ENCODE measurements at regions not wholly inside any gene's neighbourhood (a gene's known extent, or its start where the extent isn't known, plus 50 kb on each side); places are given as distances from the start of the nearest gene placed in this dataset.
A peak's percentile ranks its signal among the peaks of the same experiment; 100 is the strongest.

GRCh38 chr3:177827511-177828207 lies 630.4 kb upstream of the TBL1XR1 start (continued):
- TF ChIP-seq, protein P1, sequence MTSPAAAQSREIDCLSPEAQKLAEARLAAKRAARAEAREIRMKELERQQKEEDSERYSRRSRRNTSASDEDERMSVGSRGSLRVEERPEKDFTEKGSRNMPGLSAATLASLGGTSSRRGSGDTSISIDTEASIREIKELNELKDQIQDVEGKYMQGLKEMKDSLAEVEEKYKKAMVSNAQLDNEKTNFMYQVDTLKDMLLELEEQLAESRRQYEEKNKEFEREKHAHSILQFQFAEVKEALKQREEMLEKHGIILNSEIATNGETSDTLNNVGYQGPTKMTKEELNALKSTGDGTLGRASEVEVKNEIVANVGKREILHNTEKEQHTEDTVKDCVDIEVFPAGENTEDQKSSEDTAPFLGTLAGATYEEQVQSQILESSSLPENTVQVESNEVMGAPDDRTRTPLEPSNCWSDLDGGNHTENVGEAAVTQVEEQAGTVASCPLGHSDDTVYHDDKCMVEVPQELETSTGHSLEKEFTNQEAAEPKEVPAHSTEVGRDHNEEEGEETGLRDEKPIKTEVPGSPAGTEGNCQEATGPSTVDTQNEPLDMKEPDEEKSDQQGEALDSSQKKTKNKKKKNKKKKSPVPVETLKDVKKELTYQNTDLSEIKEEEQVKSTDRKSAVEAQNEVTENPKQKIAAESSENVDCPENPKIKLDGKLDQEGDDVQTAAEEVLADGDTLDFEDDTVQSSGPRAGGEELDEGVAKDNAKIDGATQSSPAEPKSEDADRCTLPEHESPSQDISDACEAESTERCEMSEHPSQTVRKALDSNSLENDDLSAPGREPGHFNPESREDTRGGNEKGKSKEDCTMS (CRISPR knock-in tag; conservative IDR thresholded peaks at IDR 0.05): no peak
- TF ChIP-seq SRY (CRISPR knock-in tag; IDR thresholded peaks at IDR 0.05) (no peak), MAF1 (CRISPR knock-in tag; IDR thresholded peaks at IDR 0.05; ENCODE audit: borderline replicate concordance) (no peak), KLF9 (CRISPR knock-in tag; IDR thresholded peaks at IDR 0.05; ENCODE audit: low read depth) (no peak), PPARG (CRISPR knock-in tag; conservative IDR thresholded peaks at IDR 0.05) (peak; percentile 57; the same call in 1 of the 2 replicates), HMGA1 (CRISPR knock-in tag; conservative IDR thresholded peaks at IDR 0.05) (no peak), SMYD3 (CRISPR knock-in tag; IDR thresholded peaks at IDR 0.05) (no peak), SP140L (CRISPR knock-in tag; IDR thresholded peaks at IDR 0.05; ENCODE audit: borderline replicate concordance) (no peak), ZNF891 (CRISPR knock-in tag; IDR thresholded peaks at IDR 0.05) (no peak), ZFY (CRISPR knock-in tag; IDR thresholded peaks at IDR 0.05) (no peak; the same call in 1 of the 2 replicates), ZNF138 (CRISPR knock-in tag; IDR thresholded peaks at IDR 0.05; ENCODE audit: low read depth) (no peak), ZFP90 (CRISPR knock-in tag; IDR thresholded peaks at IDR 0.05; ENCODE audit: borderline replicate concordance) (peak; percentile 44; the same call in 1 of the 2 replicates), SOX5 (CRISPR knock-in tag; IDR thresholded peaks at IDR 0.05; ENCODE audit: borderline replicate concordance) (peak; percentile 82), ZNF354B (CRISPR knock-in tag; IDR thresholded peaks at IDR 0.05) (no peak), TFDP1 (CRISPR knock-in tag; IDR thresholded peaks at IDR 0.05; ENCODE audit: borderline replicate concordance) (no peak), ZMYM4 (CRISPR knock-in tag; IDR thresholded peaks at IDR 0.05) (0 out of 2 replicates have a peak, but pooled peaks have one; percentile 46), GATA4 (IDR thresholded peaks at IDR 0.05; ENCODE audit: borderline replicate concordance, low read depth) (no peak), MLLT10 (CRISPR knock-in tag; IDR thresholded peaks at IDR 0.05) (no peak), MED8 (CRISPR knock-in tag; IDR thresholded peaks at IDR 0.05; ENCODE audit: insufficient replicate concordance) (no peak), ZNF136 (CRISPR knock-in tag; IDR thresholded peaks at IDR 0.05; ENCODE audit: low read depth) (no peak), PLRG1 (conservative IDR thresholded peaks at IDR 0.05) (no peak), POGZ (CRISPR knock-in tag; IDR thresholded peaks at IDR 0.05) (peak; percentile 71), RBAK (CRISPR knock-in tag; IDR thresholded peaks at IDR 0.05) (no peak), ZNF264 (CRISPR knock-in tag; IDR thresholded peaks at IDR 0.05) (peak; percentile 52; the same call in 1 of the 2 replicates), ZNF678 (CRISPR knock-in tag; IDR thresholded peaks at IDR 0.05) (no peak), AGO2 (optimal IDR thresholded peaks at IDR 0.05; ENCODE audit: low read depth, low read length) (no peak), ZNF792 (CRISPR knock-in tag; IDR thresholded peaks at IDR 0.05) (peak; percentile 53; the same call in 1 of the 2 replicates), NR2F2 (IDR thresholded peaks at IDR 0.05; ENCODE audit: borderline replicate concordance, low read depth) (peak; percentile 58; the same call in 1 of the 2 replicates), TAF1 (CRISPR knock-in tag; IDR thresholded peaks at IDR 0.05) (no peak)
- TF ChIP-seq, protein P2, sequence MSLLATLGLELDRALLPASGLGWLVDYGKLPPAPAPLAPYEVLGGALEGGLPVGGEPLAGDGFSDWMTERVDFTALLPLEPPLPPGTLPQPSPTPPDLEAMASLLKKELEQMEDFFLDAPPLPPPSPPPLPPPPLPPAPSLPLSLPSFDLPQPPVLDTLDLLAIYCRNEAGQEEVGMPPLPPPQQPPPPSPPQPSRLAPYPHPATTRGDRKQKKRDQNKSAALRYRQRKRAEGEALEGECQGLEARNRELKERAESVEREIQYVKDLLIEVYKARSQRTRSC (CRISPR knock-in tag; IDR thresholded peaks at IDR 0.05; ENCODE audit: low read depth): no peak
